ENCODE measurements at regions not wholly inside any gene's neighbourhood (a gene's known extent, or its start where the extent isn't known, plus 50 kb on each side); places are given as distances from the start of the nearest gene placed in this dataset.

- TF ChIP-seq ZNF157 (tag by site-specific recombination; IDR thresholded peaks at IDR 0.05) (no peak), ZNF558 (tag by site-specific recombination; IDR thresholded peaks at IDR 0.05) (no peak), CTCF (tag by site-specific recombination; IDR thresholded peaks at IDR 0.05) (no peak), ZNF433 (tag by site-specific recombination; IDR thresholded peaks at IDR 0.05; ENCODE audit: low read depth) (no peak), REST (tag by site-specific recombination; IDR thresholded peaks at IDR 0.05) (no peak), ZNF16 (tag by site-specific recombination; IDR thresholded peaks at IDR 0.05; ENCODE audit: low read depth) (no peak), ZNF24 (tag by site-specific recombination; IDR thresholded peaks at IDR 0.05) (no peak), ZNF37A (tag by site-specific recombination; IDR thresholded peaks at IDR 0.05) (no peak)
Observed at GRCh38 chr2:34201099-34201498, 602.0 kb upstream of the FAM98A start.

Data from HEK293 (cell line).